OCI-LY7 (cell line): ENCODE measurements at regions not wholly inside any gene's neighbourhood (a gene's known extent, or its start where the extent isn't known, plus 50 kb on each side); places are given as distances from the start of the nearest gene placed in this dataset.

Experiments
- BruUV-seq: library from RNA; stranded (reverse); fragments of 400-500 nt; replicated peaks from 2 replicates; lab custom pipeline; 2021; lab: Mats Ljungman, UMichigan
- CTCF ChIA-PET: fragments of 300-600 bp; sonication (Branson Sonifier 250); formaldehyde crosslinking; loops from one replicate; lab custom pipeline; 2022; ENCODE audit warnings: antibody characterized with exemption; ENCODE audit not compliant: unreplicated experiment; lab: Charles Lee
- POLR2A ChIA-PET: fragments of 300-600 bp; sonication (Branson Sonifier 250); formaldehyde crosslinking; loops from one replicate; lab custom pipeline; 2022; ENCODE audit warnings: antibody characterized with exemption; lab: Charles Lee
- DNase-seq: peaks from one replicate; pipeline ENCODE4 v3.0.0-alpha.2; 2015; ENCODE audit warnings: low spot score
- H2AFZ ChIP-seq: fragments of 200-600 bp; sonication (generic), shearing (Covaris generic); 2 replicates; pipeline ENCODE4 v1.6.1; 2014; ENCODE audit warnings: mild to moderate bottlenecking, antibody characterized with exemption, low read length, moderate library complexity
- H3K27ac ChIP-seq: fragments of 200-600 bp; sonication (generic); 2 replicates; pipeline ENCODE4 v1.5.1; 2014; ENCODE audit warnings: mixed run types, low read depth, mild to moderate bottlenecking, moderate library complexity, low read length, inconsistent platforms; ENCODE audit not compliant: poor library complexity, severe bottlenecking
- H3K36me3 ChIP-seq: fragments of 200-600 bp; sonication (generic); 2 replicates; pipeline ENCODE4 v1.6.1; 2014; ENCODE audit warnings: mild to moderate bottlenecking, antibody characterized with exemption, low read length, moderate library complexity, mixed read lengths; ENCODE audit not compliant: insufficient read depth
- H3K4me1 ChIP-seq: fragments of 200-600 bp; sonication (generic); 2 replicates; pipeline ENCODE4 v1.5.1; 2014; ENCODE audit warnings: mild to moderate bottlenecking, low read length; ENCODE audit not compliant: insufficient read depth, poor library complexity, severe bottlenecking
- H3K4me2 ChIP-seq: fragments of 200-600 bp; sonication (generic); 2 replicates; pipeline ENCODE4 v1.6.1; 2014; ENCODE audit warnings: mild to moderate bottlenecking, low read length
- H3K4me3 ChIP-seq: fragments of 200-600 bp; sonication (generic); 2 replicates; pipeline ENCODE4 v1.5.1; 2014; ENCODE audit warnings: mild to moderate bottlenecking, low read depth, low read length; ENCODE audit not compliant: poor library complexity, severe bottlenecking
- H3K79me2 ChIP-seq: fragments of 200-600 bp; sonication (generic); 2 replicates; pipeline ENCODE4 v1.6.1; 2016; ENCODE audit warnings: low read depth, mild to moderate bottlenecking, low read length, moderate library complexity, mixed read lengths; ENCODE audit not compliant: insufficient read depth
- H3K9me2 ChIP-seq: fragments of 200-600 bp; sonication (generic); 2 replicates; pipeline ENCODE4 v1.6.1; 2016; ENCODE audit warnings: mild to moderate bottlenecking, low read length, mixed read lengths; ENCODE audit not compliant: insufficient read depth
- H3K9me3 ChIP-seq: fragments of 200-600 bp; sonication (generic); 2 replicates; pipeline ENCODE4 v1.6.1; 2014; ENCODE audit warnings: mild to moderate bottlenecking, mixed run types, low read length, mixed read lengths
- H4K20me1 ChIP-seq: fragments of 200-600 bp; sonication (generic); 2 replicates; pipeline ENCODE4 v1.6.1; 2014; ENCODE audit warnings: mild to moderate bottlenecking, antibody characterized with exemption, low read length, moderate library complexity, mixed read lengths; ENCODE audit not compliant: insufficient read depth
- EZH2phosphoT487 ChIP-seq: fragments of 200-600 bp; sonication (generic); IDR thresholded peaks from 2 replicates; pipeline ENCODE4 v1.6.1; 2018; ENCODE audit warnings: low read depth, borderline replicate concordance, mild to moderate bottlenecking, mixed run types, antibody characterized with exemption, low read length, moderate library complexity, mixed read lengths
- intact Hi-C: fragments of 100-400 bp; cut with micrococcal nuclease; formaldehyde crosslinking; loops from one replicate; pipeline ENCODE4 v1.10.0; 2022; ENCODE audit not compliant: unreplicated experiment
- TF ChIP-seq, protein P1 (sequence below): fragments of 200-600 bp; sonication (generic); conservative IDR thresholded peaks from 2 replicates; pipeline ENCODE4 v1.5.1; 2014; ENCODE audit warnings: mild to moderate bottlenecking, antibody characterized with exemption, low read length, moderate library complexity, mixed read lengths

DNA sequence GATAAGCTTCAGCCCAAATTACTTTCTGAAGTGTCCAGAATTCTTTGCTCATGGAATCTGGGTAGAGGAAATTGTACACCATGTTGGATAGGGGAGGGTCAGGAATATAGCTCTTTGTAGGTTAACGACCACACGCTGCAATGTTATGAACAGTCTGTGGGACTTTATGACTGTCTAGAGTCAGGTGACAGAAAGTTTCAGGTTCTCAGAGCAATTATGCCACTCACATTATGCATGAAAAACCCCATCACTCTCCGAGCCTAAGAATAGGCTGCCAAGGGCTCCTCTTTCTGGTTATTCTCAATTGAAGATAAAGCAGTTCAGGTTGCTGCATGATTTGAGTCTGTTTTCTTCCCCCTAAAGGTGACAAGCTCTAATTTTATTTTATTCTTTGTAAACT lies 430.9 kb downstream of the ATP23 start:
- no peak overlapping the region for H2AFZ ChIP-seq
- no peak for DNase-seq
- H3K36me3 ChIP-seq = no peaks in the 10 kb centered on the region
- H3K4me3 ChIP-seq = no peak overlapping the region
- no peaks in the 10 kb centered on the region for H3K9me2 ChIP-seq
- ChIA-PET POLR2A (interaction anchor here (0.6 kb wide), 1 partner anchor 1367 kb away, joined by 6 read pairs; no protein-coding TSS in a partner anchor), CTCF (no interaction called here)
- TF ChIP-seq, protein P1, sequence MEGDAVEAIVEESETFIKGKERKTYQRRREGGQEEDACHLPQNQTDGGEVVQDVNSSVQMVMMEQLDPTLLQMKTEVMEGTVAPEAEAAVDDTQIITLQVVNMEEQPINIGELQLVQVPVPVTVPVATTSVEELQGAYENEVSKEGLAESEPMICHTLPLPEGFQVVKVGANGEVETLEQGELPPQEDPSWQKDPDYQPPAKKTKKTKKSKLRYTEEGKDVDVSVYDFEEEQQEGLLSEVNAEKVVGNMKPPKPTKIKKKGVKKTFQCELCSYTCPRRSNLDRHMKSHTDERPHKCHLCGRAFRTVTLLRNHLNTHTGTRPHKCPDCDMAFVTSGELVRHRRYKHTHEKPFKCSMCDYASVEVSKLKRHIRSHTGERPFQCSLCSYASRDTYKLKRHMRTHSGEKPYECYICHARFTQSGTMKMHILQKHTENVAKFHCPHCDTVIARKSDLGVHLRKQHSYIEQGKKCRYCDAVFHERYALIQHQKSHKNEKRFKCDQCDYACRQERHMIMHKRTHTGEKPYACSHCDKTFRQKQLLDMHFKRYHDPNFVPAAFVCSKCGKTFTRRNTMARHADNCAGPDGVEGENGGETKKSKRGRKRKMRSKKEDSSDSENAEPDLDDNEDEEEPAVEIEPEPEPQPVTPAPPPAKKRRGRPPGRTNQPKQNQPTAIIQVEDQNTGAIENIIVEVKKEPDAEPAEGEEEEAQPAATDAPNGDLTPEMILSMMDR = no peak
- no peak for TF ChIP-seq EZH2phosphoT487
- H3K4me1 ChIP-seq = no peaks in the 10 kb centered on the region
- H3K27ac ChIP-seq = no peak overlapping the region
- no peak overlapping the region for H3K4me2 ChIP-seq
- H3K79me2 ChIP-seq = no peaks in the 10 kb centered on the region
- no peaks in the 10 kb centered on the region for H3K9me3 ChIP-seq
- BruUV-seq = no TSS peak
- intact Hi-C loops = no loop called here
- H4K20me1 ChIP-seq = no peaks in the 10 kb centered on the region

DNA sequence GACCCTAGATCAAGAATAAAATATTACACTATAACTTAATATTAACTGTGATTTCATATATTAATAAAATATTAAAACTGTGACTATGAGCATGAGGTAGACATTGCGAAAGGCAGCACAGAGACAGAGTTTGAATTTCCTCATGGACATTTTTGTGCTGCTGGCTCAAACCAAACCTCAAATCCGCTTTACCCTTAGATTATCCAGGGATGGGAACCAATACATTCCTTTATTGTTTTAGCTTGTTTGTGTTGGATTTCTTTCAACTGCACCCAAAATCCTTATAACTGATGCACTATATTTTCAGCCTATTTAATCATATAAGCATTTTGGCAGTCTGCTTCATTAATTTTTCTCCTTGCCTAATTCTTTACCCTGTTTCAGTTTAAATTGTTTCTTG lies 436.7 kb downstream of the ATP23 start:
- no TSS peak for BruUV-seq
- Histone ChIP-seq H3K9me3 (no peaks in the 10 kb centered on the region), H3K4me2 (no peak overlapping the region), H3K27ac (no peak overlapping the region), H3K4me3 (no peak overlapping the region), H3K9me2 (no peaks in the 10 kb centered on the region), H3K36me3 (no peaks in the 10 kb centered on the region), H2AFZ (no peak overlapping the region), H3K79me2 (no peaks in the 10 kb centered on the region), H4K20me1 (no peaks in the 10 kb centered on the region), H3K4me1 (no peaks in the 10 kb centered on the region)
- ChIA-PET CTCF (no interaction called here), POLR2A (no interaction called here)
- intact Hi-C loops = no loop called here
- no peak for DNase-seq
- TF ChIP-seq, protein P1 = no peak
- TF ChIP-seq EZH2phosphoT487 = no peak

DNA sequence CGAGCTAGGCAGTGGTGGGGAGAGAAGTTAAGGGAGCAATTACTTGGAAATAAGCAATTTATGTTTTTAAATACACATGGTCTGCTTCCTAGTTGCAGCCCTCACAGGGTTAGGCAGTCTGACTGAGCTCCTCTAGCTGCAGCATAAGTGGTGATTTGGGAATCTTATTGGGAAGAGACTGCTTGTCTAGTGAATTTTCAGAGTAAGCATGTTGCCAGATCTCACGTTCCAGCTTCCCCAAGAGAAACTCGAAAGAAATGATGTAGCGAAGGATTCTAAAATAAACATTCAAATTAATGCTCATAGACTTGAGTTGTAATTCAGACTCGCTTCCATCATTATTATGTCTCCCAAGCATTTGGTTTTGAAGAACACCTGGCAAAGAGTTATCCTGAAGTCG lies 440.2 kb downstream of the ATP23 start:
- POLR2A ChIA-PET = no interaction called here
- DNase-seq = no peak

More for the DNA sequence above, 440.2 kb downstream of the ATP23 start:
- Histone ChIP-seq H3K27ac (no peak overlapping the region), H3K9me3 (no peaks in the 10 kb centered on the region), H3K4me2 (no peak overlapping the region), H3K4me1 (no peaks in the 10 kb centered on the region), H3K9me2 (no peaks in the 10 kb centered on the region), H3K36me3 (no peaks in the 10 kb centered on the region), H2AFZ (no peak overlapping the region), H3K79me2 (no peaks in the 10 kb centered on the region), H4K20me1 (no peaks in the 10 kb centered on the region), H3K4me3 (no peak overlapping the region)
- CTCF ChIA-PET = no interaction called here
- intact Hi-C loops = no loop called here
- TF ChIP-seq, protein P1 = no peak
- no peak for TF ChIP-seq EZH2phosphoT487
- BruUV-seq = no TSS peak
